ENCODE measurements at regions not wholly inside any gene's neighbourhood (a gene's known extent, or its start where the extent isn't known, plus 50 kb on each side); places are given as distances from the start of the nearest gene placed in this dataset.

- TF ChIP-seq ZNF143 (CRISPR knock-in tag; IDR thresholded peaks at IDR 0.05) (no peak), EP300 (IDR thresholded peaks at IDR 0.05; ENCODE audit: low read depth in 2 of 2, low read length in 2 of 2) (no peak), EP300 (CRISPR knock-in tag; IDR thresholded peaks at IDR 0.05; ENCODE audit: borderline replicate concordance) (no peak)
Observed at GRCh38 chr9:14014744-14015143, 299.2 kb downstream of the NFIB start.
